H9 (cell line): ENCODE measurements at regions not wholly inside any gene's neighbourhood (a gene's known extent, or its start where the extent isn't known, plus 50 kb on each side); places are given as distances from the start of the nearest gene placed in this dataset.

Experiments used
- DNase-seq: peaks from one replicate; pipeline ENCODE4 v3.0.0-alpha.2; 2017
- H2AFZ ChIP-seq: one replicate; pipeline ENCODE4 v1.6.1; 2013; ENCODE audit warnings: mild to moderate bottlenecking, low read length, control low read depth, moderate library complexity
- H2AK5ac ChIP-seq: 2 replicates; pipeline ENCODE4 v1.6.1; 2013; ENCODE audit warnings: low read length, control low read depth, mixed read lengths; ENCODE audit not compliant: insufficient read length
- H2BK120ac ChIP-seq: one replicate; pipeline ENCODE4 v1.6.1; 2013; ENCODE audit warnings: low read depth, mild to moderate bottlenecking, low read length, control low read depth, inconsistent platforms; ENCODE audit not compliant: poor library complexity, severe bottlenecking
- H2BK12ac ChIP-seq: 2 replicates; pipeline ENCODE4 v1.6.1; 2013; ENCODE audit warnings: low read length, control low read depth, mixed read lengths, low read depth; ENCODE audit not compliant: insufficient read length
- H2BK15ac ChIP-seq: 2 replicates; pipeline ENCODE4 v1.6.1; 2013; ENCODE audit warnings: low read depth, low read length, control low read depth
- H2BK20ac ChIP-seq: one replicate; pipeline ENCODE4 v1.6.1; 2013; ENCODE audit warnings: low read depth, mild to moderate bottlenecking, low read length, control low read depth, inconsistent platforms; ENCODE audit not compliant: poor library complexity, severe bottlenecking
- H2BK5ac ChIP-seq: 2 replicates; pipeline ENCODE4 v1.6.1; 2013; ENCODE audit warnings: low read length, control low read depth, mixed read lengths; ENCODE audit not compliant: insufficient read length
- H3K14ac ChIP-seq: 2 replicates; pipeline ENCODE4 v1.6.1; 2013; ENCODE audit warnings: low read length, control low read depth; ENCODE audit not compliant: insufficient read depth
- H3K18ac ChIP-seq: 2 replicates; pipeline ENCODE4 v1.6.1; 2013; ENCODE audit warnings: low read depth, mild to moderate bottlenecking, mixed read lengths, low read length, control low read depth; ENCODE audit not compliant: insufficient read length
- H3K23ac ChIP-seq: 2 replicates; pipeline ENCODE4 v1.6.1; 2013; ENCODE audit warnings: low read length, control low read depth, mixed read lengths, low read depth; ENCODE audit not compliant: insufficient read length
- H3K23me2 ChIP-seq: 2 replicates; pipeline ENCODE4 v1.6.1; 2013; ENCODE audit warnings: low read depth, mild to moderate bottlenecking, mixed read lengths, low read length, control low read depth; ENCODE audit not compliant: insufficient read length, poor library complexity, severe bottlenecking
- H3K27ac ChIP-seq: 2 replicates; pipeline ENCODE4 v1.5.1; 2013; ENCODE audit warnings: low read length, control low read depth, mixed read lengths, low read depth; ENCODE audit not compliant: insufficient read length
- H3K27me3 ChIP-seq: 2 replicates; pipeline ENCODE4 v1.6.1; 2013; ENCODE audit warnings: low read length, control low read depth, inconsistent platforms; ENCODE audit not compliant: insufficient read depth
- H3K4ac ChIP-seq: 2 replicates; pipeline ENCODE4 v1.6.1; 2013; ENCODE audit warnings: low read depth, mild to moderate bottlenecking, control low read depth, inconsistent platforms, low read length, moderate library complexity
- H3K4me1 ChIP-seq: 2 replicates; pipeline ENCODE4 v1.6.1; 2013; ENCODE audit warnings: low read length, control low read depth, inconsistent platforms; ENCODE audit not compliant: insufficient read depth
- H3K4me2 ChIP-seq: 2 replicates; pipeline ENCODE4 v1.6.1; 2013; ENCODE audit warnings: low read length, control low read depth, mixed read lengths; ENCODE audit not compliant: insufficient read length, insufficient read depth
- H3K56ac ChIP-seq: 2 replicates; pipeline ENCODE4 v1.6.1; 2013; ENCODE audit warnings: low read depth, mild to moderate bottlenecking, mixed read lengths, low read length, control low read depth; ENCODE audit not compliant: insufficient read length
- H3K79me1 ChIP-seq: 2 replicates; pipeline ENCODE4 v1.6.1; 2013; ENCODE audit warnings: low read depth, mild to moderate bottlenecking, moderate library complexity, low read length, control low read depth, inconsistent platforms; ENCODE audit not compliant: insufficient read depth, poor library complexity, severe bottlenecking
- H3K79me2 ChIP-seq: 2 replicates; pipeline ENCODE4 v1.6.1; 2013; ENCODE audit warnings: low read length, control low read depth, inconsistent platforms; ENCODE audit not compliant: insufficient read depth
- H3K9ac ChIP-seq: 2 replicates; pipeline ENCODE4 v1.6.1; 2013; ENCODE audit warnings: low read length, control low read depth, mixed read lengths; ENCODE audit not compliant: insufficient read length; ENCODE audit errors: extremely low read depth
- H3K9me3 ChIP-seq: one replicate; pipeline ENCODE4 v1.6.1; 2013; ENCODE audit warnings: low read depth, low read length, inconsistent platforms; ENCODE audit not compliant: control insufficient read depth
- H3T11ph ChIP-seq: one replicate; pipeline ENCODE4 v1.6.1; 2013; ENCODE audit warnings: mild to moderate bottlenecking, low read length, control low read depth, inconsistent platforms
- H4K20me1 ChIP-seq: one replicate; pipeline ENCODE4 v1.6.1; 2013; ENCODE audit not compliant: control insufficient read depth, insufficient read length, insufficient read depth
- H4K5ac ChIP-seq: 2 replicates; pipeline ENCODE4 v1.6.1; 2013; ENCODE audit warnings: low read depth, mild to moderate bottlenecking, mixed read lengths, low read length, control low read depth; ENCODE audit not compliant: insufficient read length
- H4K8ac ChIP-seq: replicated peaks from 2 replicates; pipeline ENCODE4 v1.6.1; 2013; ENCODE audit warnings: low read length, control low read depth, mixed read lengths, low read depth; ENCODE audit not compliant: insufficient read length
- H4K91ac ChIP-seq: 2 replicates; pipeline ENCODE4 v1.6.1; 2013; ENCODE audit warnings: low read depth, mild to moderate bottlenecking, moderate library complexity, mixed read lengths, low read length, control low read depth; ENCODE audit not compliant: insufficient read length
- H3K27ac Mint-ChIP-seq, 3 experiments: 2 replicates in 2 of 3; 3 replicates in 1 of 3; pipeline ENCODE4 v1.8.0; 2020 to 2021; ENCODE audit warnings: mixed read lengths in 3 of 3, mild to moderate bottlenecking in 1 of 3, moderate library complexity in 1 of 3
- H3K27me3 Mint-ChIP-seq: 2 replicates; pipeline ENCODE4 v1.8.0; 2021; ENCODE audit warnings: low read depth, mild to moderate bottlenecking, moderate library complexity, mixed read lengths
- H3K36me3 Mint-ChIP-seq, 3 experiments: 2 replicates in 2 of 3; 3 replicates in 1 of 3; pipeline ENCODE4 v1.8.0; 2020 to 2021; ENCODE audit warnings: low read depth in 3 of 3, mixed read lengths in 3 of 3; ENCODE audit not compliant: insufficient read depth in 1 of 3
- H3K4me1 Mint-ChIP-seq, 2 experiments: 2 replicates each; pipeline ENCODE4 v1.8.0; 2020; ENCODE audit warnings: mixed read lengths in 2 of 2
- H3K4me3 Mint-ChIP-seq, 2 experiments: 2 replicates in 1 of 2; 3 replicates in 1 of 2; pipeline ENCODE4 v1.8.0; 2020 to 2021; ENCODE audit warnings: mild to moderate bottlenecking in 2 of 2, mixed read lengths in 2 of 2, moderate library complexity in 1 of 2
- H3K9me3 Mint-ChIP-seq, 2 experiments: 2 replicates in 1 of 2; 3 replicates in 1 of 2; pipeline ENCODE4 v1.8.0; 2020; ENCODE audit warnings: mild to moderate bottlenecking in 2 of 2, mixed read lengths in 2 of 2, moderate library complexity in 1 of 2
- CTCF ChIP-seq: fragments of 200-600 bp; sonication (generic); conservative IDR thresholded peaks from 3 replicates; pipeline ENCODE4 v1.8.0; 2021; ENCODE audit warnings: antibody characterized with exemption, mild to moderate bottlenecking
- WGBS: extraction: QIAGEN DNeasy Blood & Tissue Kit; methylation state at CpG from one replicate; pipeline ENCODE4 v1.1.7; 2013; ENCODE audit warnings: missing lambda C conversion rate, low lambda C conversion rate, mixed read lengths; ENCODE audit not compliant: insufficient read length; ENCODE audit errors: extremely low coverage; 5-methylcytosine and 5-hydroxymethylcytosine counted together

GRCh38 chr4:119755599-119755998 is 127.0 kb upstream of the PDE5A start:
- Histone ChIP-seq H3K23me2 (no peaks in the 10 kb centered on the region), H3K79me2 (no peaks in the 10 kb centered on the region), H4K91ac (no peak overlapping the region), H2BK20ac (no peak overlapping the region), H3K4me1 (no peaks in the 10 kb centered on the region), H2AK5ac (no peak overlapping the region), H2BK5ac (no peak overlapping the region), H4K5ac (no peak overlapping the region), H3K9ac (no peak overlapping the region), H3K14ac (no peak overlapping the region), H4K20me1 (no peaks in the 10 kb centered on the region), H4K8ac (no peak overlapping the region), H2BK12ac (no peak overlapping the region), H3K27me3 (no peaks in the 10 kb centered on the region), H3K27ac (no peak overlapping the region), H3K23ac (no peak overlapping the region), H3K56ac (no peak overlapping the region), H3T11ph (no peak overlapping the region), H2AFZ (no peak overlapping the region), H3K79me1 (no peaks in the 10 kb centered on the region), H3K18ac (no peak overlapping the region), H3K4me2 (no peak overlapping the region), H3K4ac (no peak overlapping the region), H2BK120ac (no peak overlapping the region), H2BK15ac (no peak overlapping the region), H3K9me3 (no peaks in the 10 kb centered on the region)
- Mint-ChIP-seq H3K4me1 (no peaks in the 10 kb centered on the region; a peak in 1 of 4 replicates), H3K27ac (no peak overlapping the region), H3K4me3 (no peak overlapping the region), H3K9me3 (no peaks in the 10 kb centered on the region), H3K36me3 (no peaks in the 10 kb centered on the region), H3K27me3 (no peaks in the 10 kb centered on the region)
- DNase-seq = no peak
- no CpG with 5 or more reads among the region's 1 CpG for WGBS
- TF ChIP-seq CTCF = no peak
